Thoracic aorta (tissue), 2 donors: ENCODE measurements at regions not wholly inside any gene's neighbourhood (a gene's known extent, or its start where the extent isn't known, plus 50 kb on each side); places are given as distances from the start of the nearest gene placed in this dataset.

Experiments
- ATAC-seq: fragments of 150-250 bp; one replicate; pipeline ENCODE4 v1.8.0; 2017; ENCODE audit warnings: low read depth; ENCODE audit not compliant: insufficient number of reproducible peaks, low FRiP score
- DNase-seq: peaks from one replicate; pipeline ENCODE4 v3.0.0-alpha.2; 2020; ENCODE audit warnings: low spot score
- H3K27ac ChIP-seq, 2 donors: fragments of 200-600 bp; sonication (generic); 1 replicate in 1 of 2; 2 replicates in 1 of 2; pipeline ENCODE4 v1.5.1; 2016; ENCODE audit warnings: mild to moderate bottlenecking in 2 of 2, moderate library complexity in 2 of 2
- H3K27me3 ChIP-seq: fragments of 200-600 bp; sonication (generic); replicated peaks from 2 replicates; pipeline ENCODE4 v1.6.0; 2016; ENCODE audit warnings: mild to moderate bottlenecking; ENCODE audit not compliant: insufficient read depth
- H3K36me3 ChIP-seq: fragments of 200-600 bp; sonication (generic); one replicate; pipeline ENCODE4 v1.5.1; 2016
- H3K4me1 ChIP-seq, 2 donors: fragments of 200-600 bp; sonication (generic); 1 replicate in 1 of 2; 2 replicates in 1 of 2; pipeline versions ENCODE4 v1.5.1 to v1.6.0; 2016; ENCODE audit warnings: low read depth in 2 of 2, mild to moderate bottlenecking in 1 of 2; ENCODE audit not compliant: control insufficient read depth in 1 of 2
- H3K4me3 ChIP-seq: fragments of 200-600 bp; sonication (generic); 2 replicates; pipeline ENCODE4 v1.5.1; 2016; ENCODE audit warnings: mild to moderate bottlenecking
- H3K9me3 ChIP-seq: fragments of 200-600 bp; sonication (generic); 2 replicates; pipeline ENCODE4 v1.5.1; 2016
- CTCF ChIP-seq: fragments of 200-600 bp; sonication (generic); IDR thresholded peaks from one replicate; pipeline ENCODE4 v1.5.1; 2019; ENCODE audit warnings: antibody characterized with exemption

- no peak overlapping the region for H3K27ac ChIP-seq
- no peak for TF ChIP-seq CTCF
- DNase-seq (no peak), ATAC-seq (no peak)
- no peaks in the 10 kb centered on the region for H3K36me3 ChIP-seq
- no peaks in the 10 kb centered on the region for H3K27me3 ChIP-seq
- no peak overlapping the region for H3K4me3 ChIP-seq
- H3K4me1 ChIP-seq, result peaks cover 0 to 9% of the 10 kb centered on the region in 2 donors
- H3K9me3 ChIP-seq, result no peaks in the 10 kb centered on the region
Measured at GRCh38 chr14:34126586-34126985, 175.7 kb upstream of the EGLN3 start.

GRCh38 chr14:34124585-34124984, 173.7 kb upstream of the EGLN3 start:
- DNase-seq (no peak), ATAC-seq (no peak)
- Histone ChIP-seq H3K27me3 (no peaks in the 10 kb centered on the region), H3K9me3 (no peaks in the 10 kb centered on the region), H3K27ac (no peak overlapping the region), H3K4me3 (no peak overlapping the region), H3K4me1 (no peaks in the 10 kb centered on the region), H3K36me3 (no peaks in the 10 kb centered on the region)
- no peak for TF ChIP-seq CTCF

- no peak for DNase-seq
- H3K36me3 ChIP-seq, result no peaks in the 10 kb centered on the region
- ATAC-seq, result no peak
- no peak overlapping the region for H3K4me3 ChIP-seq
- no peaks in the 10 kb centered on the region for H3K9me3 ChIP-seq
- no peak for TF ChIP-seq CTCF
- no peak overlapping the region for H3K27ac ChIP-seq
- peaks cover 0 to 7% of the 10 kb centered on the region in 2 donors for H3K4me1 ChIP-seq
- no peaks in the 10 kb centered on the region for H3K27me3 ChIP-seq
Measured at GRCh38 chr14:34122650-34123049, 171.8 kb upstream of the EGLN3 start.

GRCh38 chr14:34122081-34122480, 171.2 kb upstream of the EGLN3 start:
- Histone ChIP-seq H3K4me1 (peaks cover 0 to 7% of the 10 kb centered on the region in 2 donors), H3K4me3 (no peak overlapping the region), H3K27me3 (no peaks in the 10 kb centered on the region), H3K27ac (no peak overlapping the region), H3K36me3 (no peaks in the 10 kb centered on the region), H3K9me3 (no peaks in the 10 kb centered on the region)
- DNase-seq, result no peak
- TF ChIP-seq CTCF, result no peak
- no peak for ATAC-seq

- DNase-seq, result no peak
- no peak for ATAC-seq
- Histone ChIP-seq H3K27ac (no peak overlapping the region), H3K4me3 (no peak overlapping the region), H3K9me3 (peaks cover 3% of the 10 kb centered on the region), H3K36me3 (no peaks in the 10 kb centered on the region), H3K4me1 (peaks cover 0 to 7% of the 10 kb centered on the region in 2 donors), H3K27me3 (no peaks in the 10 kb centered on the region)
- TF ChIP-seq CTCF, result no peak
Measured at GRCh38 chr14:34120185-34120977, 169.5 kb upstream of the EGLN3 start.
